Naive thymus-derived CD4-positive, alpha-beta T cell (primary cell): ENCODE measurements at regions not wholly inside any gene's neighbourhood (a gene's known extent, or its start where the extent isn't known, plus 50 kb on each side); places are given as distances from the start of the nearest gene placed in this dataset.

Experiments used
- ATAC-seq: fragments of 150-1000 bp; cut with Tn5 transposase; 2 replicates; pipeline ENCODE4 v1.10.0; 2021; ENCODE audit warnings: mild to moderate bottlenecking, moderate library complexity
- CTCF ChIA-PET: fragments of 350-600 bp; sonication (Branson Sonifier 250); formaldehyde crosslinking; loops from one replicate; lab custom pipeline; 2021; ENCODE audit warnings: antibody characterized with exemption; lab: Charles Lee
- POLR2A ChIA-PET: fragments of 350-600 bp; sonication (Branson Sonifier 250); formaldehyde crosslinking; loops from one replicate; lab custom pipeline; 2021; ENCODE audit warnings: antibody characterized with exemption, inconsistent platforms; lab: Charles Lee
- DNase-seq, 9 donors: peaks; one replicate each; pipeline versions ENCODE4 v3.0.0 to v3.0.0-alpha.2; 2020 to 2022; ENCODE audit warnings: mixed read lengths in 1 of 9
- H3K27ac ChIP-seq: one replicate; pipeline ENCODE4 v1.7.0; 2013; ENCODE audit warnings: mild to moderate bottlenecking, low read depth, low read length, moderate library complexity
- H3K27me3 ChIP-seq, 2 donors: one replicate each; pipeline ENCODE4 v1.7.0; 2013; ENCODE audit warnings: low read length in 2 of 2, mild to moderate bottlenecking in 2 of 2, moderate library complexity in 2 of 2; ENCODE audit not compliant: control insufficient read depth in 2 of 2, insufficient read depth in 2 of 2
- H3K36me3 ChIP-seq, 3 experiments: 1 replicate in 2 of 3; 2 replicates in 1 of 3; pipeline ENCODE4 v1.7.0; 2013; ENCODE audit warnings: low read length in 3 of 3, mild to moderate bottlenecking in 3 of 3, moderate library complexity in 1 of 3; ENCODE audit not compliant: insufficient read depth in 3 of 3, control insufficient read depth in 2 of 3
- H3K4me1 ChIP-seq, 2 donors: one replicate each; pipeline ENCODE4 v1.7.0; 2013; ENCODE audit warnings: low read length in 2 of 2, mild to moderate bottlenecking in 2 of 2, moderate library complexity in 1 of 2; ENCODE audit not compliant: control insufficient read depth in 2 of 2, insufficient read depth in 2 of 2
- H3K4me3 ChIP-seq: 2 replicates; pipeline ENCODE4 v1.7.0; 2013; ENCODE audit warnings: mild to moderate bottlenecking, low read length
- H3K9me3 ChIP-seq, 3 experiments: 1 replicate in 2 of 3; 2 replicates in 1 of 3; pipeline ENCODE4 v1.7.0; 2013; ENCODE audit warnings: low read length in 3 of 3; ENCODE audit not compliant: control insufficient read depth in 2 of 3
- H3K27ac Mint-ChIP-seq, 9 donors: one replicate each; pipeline ENCODE4 v1.8.0; 2020 to 2022; ENCODE audit warnings: mixed read lengths in 9 of 9, mild to moderate bottlenecking in 8 of 9, moderate library complexity in 5 of 9, inconsistent platforms in 2 of 9
- H3K27me3 Mint-ChIP-seq, 5 donors: one replicate each; pipeline ENCODE4 v1.8.0; 2021 to 2022; ENCODE audit warnings: mixed read lengths in 5 of 5, mild to moderate bottlenecking in 1 of 5
- H3K36me3 Mint-ChIP-seq, 5 donors: one replicate each; pipeline ENCODE4 v1.8.0; 2020 to 2022; ENCODE audit warnings: mixed read lengths in 5 of 5, mild to moderate bottlenecking in 3 of 5, inconsistent platforms in 1 of 5
- H3K4me1 Mint-ChIP-seq, 7 donors: one replicate each; pipeline ENCODE4 v1.8.0; 2020 to 2022; ENCODE audit warnings: mixed read lengths in 7 of 7, mild to moderate bottlenecking in 3 of 7, inconsistent platforms in 1 of 7
- H3K4me3 Mint-ChIP-seq, 10 donors: one replicate each; pipeline ENCODE4 v1.8.0; 2020 to 2022; ENCODE audit warnings: mild to moderate bottlenecking in 10 of 10, mixed read lengths in 10 of 10, moderate library complexity in 6 of 10, inconsistent platforms in 2 of 10
- H3K9me3 Mint-ChIP-seq, 11 donors: one replicate each; pipeline ENCODE4 v1.8.0; 2020 to 2022; ENCODE audit warnings: mixed read lengths in 11 of 11, mild to moderate bottlenecking in 4 of 11, inconsistent platforms in 1 of 11, moderate library complexity in 1 of 11
- intact Hi-C, 2 donors: fragments of 100-400 bp; cut with micrococcal nuclease; formaldehyde crosslinking; loops; one replicate each; pipeline ENCODE4 v1.15.1; 2023

GRCh38 chr12:124481772-124482566 is 85.4 kb downstream of the NCOR2 start:
- H3K4me1 ChIP-seq = peaks cover 0 to 8% of the 10 kb centered on the region in 2 donors
- peaks cover 0 to 87% (median 0%) of the 10 kb centered on the region in 3 experiments for H3K36me3 ChIP-seq
- no peaks in the 10 kb centered on the region for H3K9me3 ChIP-seq
- peak overlapping the region in 4 of 9 donors; percentile 16 to 67 (median 54) for H3K27ac Mint-ChIP-seq
- peaks cover 0 to 2% (median 0%) of the 10 kb centered on the region in 11 donors for H3K9me3 Mint-ChIP-seq
- peaks cover 15 to 37% (median 31%) of the 10 kb centered on the region in 7 donors for H3K4me1 Mint-ChIP-seq
- H3K27ac ChIP-seq = no peak overlapping the region
- no peak overlapping the region for H3K4me3 ChIP-seq
- CTCF ChIA-PET = no interaction called here
- POLR2A ChIA-PET = no interaction called here
- H3K36me3 Mint-ChIP-seq = peaks cover 16 to 47% (median 29%) of the 10 kb centered on the region in 5 donors
- no peak for DNase-seq
- H3K27me3 Mint-ChIP-seq = no peaks in the 10 kb centered on the region
- no peaks in the 10 kb centered on the region for H3K27me3 ChIP-seq
- peak overlapping the region in 1 of 10 donors; percentile 33 for H3K4me3 Mint-ChIP-seq
- ATAC-seq = no peak
- intact Hi-C loops = loop anchor here in 1 of 2 donors (2.0 kb wide), 2 partner anchors 25 to 51 kb away; no protein-coding TSS in a partner anchor

DNA sequence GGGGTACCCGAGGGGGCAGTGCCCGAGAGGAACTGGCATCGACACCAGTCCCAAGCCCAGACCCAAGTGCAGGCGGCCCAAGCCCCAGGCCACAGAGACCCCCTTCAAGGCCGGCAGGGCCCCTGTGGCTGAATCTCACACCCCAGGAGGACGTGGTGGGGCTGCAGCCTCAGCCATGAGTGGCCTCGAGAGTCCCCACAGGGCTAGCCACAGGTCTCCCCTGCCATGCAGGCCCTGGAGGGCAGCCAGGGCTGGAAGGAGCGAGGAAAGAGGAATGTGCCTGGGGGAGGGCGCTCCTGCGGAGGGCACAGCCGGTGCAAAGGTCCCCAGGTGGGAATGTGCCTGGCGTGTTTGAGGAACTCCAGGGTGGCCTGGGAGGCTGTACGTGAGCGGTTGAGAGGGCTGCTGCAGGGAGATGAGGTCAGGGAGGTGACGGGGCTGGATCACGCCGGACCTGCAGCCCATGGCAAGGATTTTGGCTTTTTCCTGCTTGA is 86.1 kb downstream of the NCOR2 start:
- Mint-ChIP-seq H3K27me3 (no peaks in the 10 kb centered on the region), H3K4me1 (peaks cover 15 to 37% (median 31%) of the 10 kb centered on the region in 7 donors), H3K4me3 (peak overlapping the region in 1 of 10 donors; percentile 33), H3K36me3 (peaks cover 21 to 53% (median 35%) of the 10 kb centered on the region in 5 donors), H3K27ac (peak overlapping the region in 4 of 9 donors; percentile 43 to 67 (median 54)), H3K9me3 (peaks cover 0 to 2% (median 0%) of the 10 kb centered on the region in 11 donors)
- Histone ChIP-seq H3K27me3 (no peaks in the 10 kb centered on the region), H3K4me1 (peaks cover 0 to 8% of the 10 kb centered on the region in 2 donors), H3K36me3 (peaks cover 0 to 87% (median 0%) of the 10 kb centered on the region in 3 experiments), H3K27ac (no peak overlapping the region), H3K4me3 (no peak overlapping the region), H3K9me3 (no peaks in the 10 kb centered on the region)
- CTCF ChIA-PET = no interaction called here
- DNase-seq (no peak), ATAC-seq (no peak)
- intact Hi-C loops = loop anchor here in 1 of 2 donors (2.0 kb wide), 2 partner anchors 25 to 51 kb away; no protein-coding TSS in a partner anchor
- POLR2A ChIA-PET = no interaction called here

- no peaks in the 10 kb centered on the region for H3K9me3 ChIP-seq
- peak overlapping the region in 5 of 9 donors; percentile 19 to 78 (median 43) for H3K27ac Mint-ChIP-seq
- no peaks in the 10 kb centered on the region for H3K27me3 Mint-ChIP-seq
- intact Hi-C loops = loop anchor here in 1 of 2 donors (1.0 to 2.0 kb wide), 3 partner anchors 14 to 50 kb away; no protein-coding TSS in a partner anchor
- POLR2A ChIA-PET = no interaction called here
- peaks cover 0 to 8% of the 10 kb centered on the region in 2 donors for H3K4me1 ChIP-seq
- no peaks in the 10 kb centered on the region for H3K27me3 ChIP-seq
- peak overlapping the region in 2 of 10 donors; percentile 33 to 45 for H3K4me3 Mint-ChIP-seq
- H3K27ac ChIP-seq = no peak overlapping the region
- H3K36me3 ChIP-seq = peaks cover 0 to 87% (median 0%) of the 10 kb centered on the region in 3 experiments
- CTCF ChIA-PET = no interaction called here
- H3K36me3 Mint-ChIP-seq = peaks cover 21 to 55% (median 37%) of the 10 kb centered on the region in 5 donors
- DNase-seq = peak in 1 of 9 donors; percentile 50
- peaks cover 15 to 37% (median 31%) of the 10 kb centered on the region in 7 donors for H3K4me1 Mint-ChIP-seq
- H3K9me3 Mint-ChIP-seq = peaks cover 0 to 2% (median 0%) of the 10 kb centered on the region in 11 donors
- peak; percentile 40 for ATAC-seq
- H3K4me3 ChIP-seq = no peak overlapping the region
These were observed 86.7 kb downstream of the NCOR2 start for GRCh38 chr12:124480469-124481256.

DNA sequence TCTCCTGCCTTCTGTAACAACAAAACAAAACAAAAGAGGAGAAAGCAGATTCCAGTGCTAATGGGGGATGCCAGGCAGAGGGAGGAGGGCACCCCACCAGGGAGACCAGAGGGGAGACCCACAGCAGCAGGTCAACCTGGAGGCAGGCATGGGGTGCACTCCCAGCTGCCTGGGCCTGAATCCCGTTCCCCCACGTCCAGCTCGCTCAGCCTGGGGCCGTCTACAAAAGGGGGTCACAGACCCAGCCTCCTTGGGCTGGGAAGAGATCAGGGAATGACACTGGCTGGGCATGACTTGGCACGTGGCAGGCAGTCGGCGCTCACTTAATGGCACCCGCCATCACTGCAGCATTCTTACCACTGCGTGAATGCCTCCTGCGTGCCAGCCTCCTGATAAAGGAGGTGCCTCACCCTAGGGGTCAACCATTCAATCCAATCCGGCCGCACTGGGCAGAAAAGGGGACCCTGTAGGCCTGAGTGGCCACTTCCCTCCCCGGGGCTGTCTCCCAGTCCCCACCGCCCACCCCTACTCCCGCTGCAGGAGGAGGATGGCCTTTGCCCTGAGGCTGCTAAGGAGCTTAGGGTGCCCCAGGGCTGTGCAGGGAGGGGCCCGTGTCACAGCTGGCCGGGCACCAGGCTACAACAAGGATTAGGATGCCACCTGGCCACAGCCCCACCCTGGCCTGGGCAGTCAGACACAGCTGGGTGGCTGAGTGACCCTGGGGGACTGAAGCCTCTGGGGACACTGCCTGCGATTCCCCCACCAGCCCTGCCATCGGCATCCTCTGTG is 87.5 kb downstream of the NCOR2 start:
- Mint-ChIP-seq H3K4me3 (peak overlapping the region in 1 of 10 donors; percentile 45), H3K27me3 (no peaks in the 10 kb centered on the region), H3K4me1 (peaks cover 15 to 35% (median 27%) of the 10 kb centered on the region in 7 donors), H3K9me3 (peaks cover 0 to 2% (median 0%) of the 10 kb centered on the region in 11 donors), H3K27ac (peak overlapping the region in 6 of 9 donors; percentile 4 to 78 (median 54)), H3K36me3 (peaks cover 21 to 58% (median 37%) of the 10 kb centered on the region in 5 donors)
- no peak for DNase-seq
- peak; percentile 2 for ATAC-seq
- ChIA-PET CTCF (interaction anchor here (0.6 kb wide), 1 partner anchor 56 kb away, joined by 3 read pairs; no protein-coding TSS in a partner anchor), POLR2A (no interaction called here)
- H3K36me3 ChIP-seq = peaks cover 0 to 87% (median 0%) of the 10 kb centered on the region in 3 experiments
- no peak overlapping the region for H3K27ac ChIP-seq
- intact Hi-C loops = loop anchor here in 1 of 2 donors (1.0 to 2.0 kb wide), 3 partner anchors 14 to 49 kb away; no protein-coding TSS in a partner anchor
- H3K27me3 ChIP-seq = no peaks in the 10 kb centered on the region
- H3K4me3 ChIP-seq = no peak overlapping the region
- peaks cover 0 to 8% of the 10 kb centered on the region in 2 donors for H3K4me1 ChIP-seq
- H3K9me3 ChIP-seq = no peaks in the 10 kb centered on the region

- ChIA-PET POLR2A (no interaction called here), CTCF (interaction anchor here (0.6 kb wide), 1 partner anchor 57 kb away, joined by 3 read pairs; no protein-coding TSS in a partner anchor)
- intact Hi-C loops = no loop called here
- peaks cover 15 to 30% (median 20%) of the 10 kb centered on the region in 7 donors for H3K4me1 Mint-ChIP-seq
- peaks cover 0 to 4% (median 1%) of the 10 kb centered on the region in 11 donors for H3K9me3 Mint-ChIP-seq
- Histone ChIP-seq H3K9me3 (peaks cover 0 to under 1% (median 0%) of the 10 kb centered on the region in 3 experiments), H3K36me3 (peaks cover 0 to 87% (median 0%) of the 10 kb centered on the region in 3 experiments), H3K4me3 (no peak overlapping the region), H3K27me3 (no peaks in the 10 kb centered on the region), H3K4me1 (peaks cover 0 to 8% of the 10 kb centered on the region in 2 donors), H3K27ac (no peak overlapping the region)
- no peaks in the 10 kb centered on the region for H3K27me3 Mint-ChIP-seq
- DNase-seq (no peak), ATAC-seq (no peak)
- peaks cover 26 to 56% (median 42%) of the 10 kb centered on the region in 5 donors for H3K36me3 Mint-ChIP-seq
- no peak overlapping the region for H3K4me3 Mint-ChIP-seq
- H3K27ac Mint-ChIP-seq = peak overlapping the region in 6 of 9 donors; percentile 13 to 79 (median 46)
These were observed 88.3 kb downstream of the NCOR2 start for GRCh38 chr12:124478985-124479645.
